Neural cell (in vitro differentiated cells): ENCODE measurements at regions not wholly inside any gene's neighbourhood (a gene's known extent, or its start where the extent isn't known, plus 50 kb on each side); places are given as distances from the start of the nearest gene placed in this dataset.

Experiments used
- H2AFZ ChIP-seq: fragments of 200-600, 300-800 bp; sonication (generic), shearing (Covaris generic); 2 replicates; pipeline ENCODE4 v1.6.0; 2014; ENCODE audit warnings: low read depth, mild to moderate bottlenecking, antibody characterized with exemption, low read length, moderate library complexity
- H3F3A ChIP-seq: fragments of 200-600 bp; shearing (Covaris generic); 2 replicates; pipeline ENCODE4 v1.6.1; 2016; ENCODE audit warnings: mild to moderate bottlenecking, moderate library complexity, mixed read lengths, antibody characterized with exemption, low read length; ENCODE audit not compliant: insufficient read depth, poor library complexity, severe bottlenecking
- H3K27ac ChIP-seq: fragments of 200-600, 300-800 bp; sonication (generic), shearing (Covaris generic); 2 replicates; pipeline ENCODE4 v1.5.1; 2014; ENCODE audit warnings: mild to moderate bottlenecking, low read length, moderate library complexity
- H3K27me3 ChIP-seq: fragments of 300-800, 200-600 bp; sonication (generic), shearing (Covaris generic); 2 replicates; pipeline ENCODE4 v1.6.0; 2014; ENCODE audit warnings: mild to moderate bottlenecking, low read depth, low read length, moderate library complexity; ENCODE audit not compliant: insufficient read depth
- H3K36me3 ChIP-seq: fragments of 300-800, 200-600 bp; sonication (generic), shearing (Covaris generic); 2 replicates; pipeline ENCODE4 v1.5.1; 2014; ENCODE audit warnings: mild to moderate bottlenecking, antibody characterized with exemption, low read length, moderate library complexity; ENCODE audit not compliant: insufficient read depth
- H3K4me2 ChIP-seq: fragments of 300-800, 200-600 bp; sonication (generic), shearing (Covaris generic); 2 replicates; pipeline ENCODE4 v1.6.0; 2014; ENCODE audit warnings: mild to moderate bottlenecking, low read length
- H3K4me3 ChIP-seq: fragments of 300-800, 200-600 bp; sonication (generic), shearing (Covaris generic); 2 replicates; pipeline ENCODE4 v1.5.1; 2014; ENCODE audit warnings: mild to moderate bottlenecking, low read length, moderate library complexity
- H3K79me2 ChIP-seq: fragments of 200-600 bp; shearing (Covaris generic); replicated peaks from 2 replicates; pipeline ENCODE4 v1.6.0; 2014; ENCODE audit warnings: mild to moderate bottlenecking, low read length, moderate library complexity; ENCODE audit not compliant: insufficient read depth
- H3K9ac ChIP-seq: fragments of 300-800, 200-600 bp; sonication (generic), shearing (Covaris generic); 2 replicates; pipeline ENCODE4 v1.6.1; 2016; ENCODE audit warnings: mild to moderate bottlenecking, low read length, mixed read lengths
- H3K9me2 ChIP-seq: fragments of 200-600 bp; shearing (Covaris generic); 2 replicates; pipeline ENCODE4 v1.6.1; 2016; ENCODE audit warnings: mild to moderate bottlenecking, low read length, mixed read lengths; ENCODE audit not compliant: insufficient read depth
- H3K9me3 ChIP-seq: fragments of 200-600, 300-800 bp; sonication (generic), shearing (Covaris generic); 2 replicates; pipeline ENCODE4 v1.6.1; 2016; ENCODE audit warnings: mild to moderate bottlenecking, mixed run types, low read length, moderate library complexity, mixed read lengths
- H4K20me1 ChIP-seq: fragments of 200-600 bp; shearing (Covaris generic); 2 replicates; pipeline ENCODE4 v1.6.1; 2016; ENCODE audit warnings: mild to moderate bottlenecking, mixed run types; ENCODE audit not compliant: insufficient read depth
- EP300 ChIP-seq: fragments of 450-650 bp; conservative IDR thresholded peaks from 2 replicates; pipeline ENCODE4 v1.6.1; 2014; ENCODE audit warnings: antibody characterized with exemption, mild to moderate bottlenecking, moderate library complexity; ENCODE audit not compliant: poor library complexity, severe bottlenecking
- EZH2 ChIP-seq: fragments of 200-600, 300-800 bp; shearing (Covaris generic), sonication (generic); IDR thresholded peaks from 2 replicates; pipeline ENCODE4 v1.6.1; 2014; ENCODE audit warnings: antibody characterized with exemption, low read length, borderline replicate concordance, mild to moderate bottlenecking; ENCODE audit not compliant: insufficient read depth, poor library complexity, severe bottlenecking
- MXI1 ChIP-seq: fragments of 450-650 bp; conservative IDR thresholded peaks from 2 replicates; pipeline ENCODE4 v1.6.1; 2014; ENCODE audit warnings: antibody characterized with exemption, mild to moderate bottlenecking; ENCODE audit not compliant: poor library complexity, severe bottlenecking
- POLR2AphosphoS5 ChIP-seq: IDR thresholded peaks from 2 replicates; pipeline ENCODE4 v1.6.1; 2012
- RAD21 ChIP-seq: fragments of 450-650 bp; conservative IDR thresholded peaks from 2 replicates; pipeline ENCODE4 v1.6.1; 2014; ENCODE audit warnings: antibody characterized with exemption, mild to moderate bottlenecking, moderate library complexity
- SMC3 ChIP-seq: fragments of 450-650 bp; conservative IDR thresholded peaks from 2 replicates; pipeline ENCODE4 v1.6.1; 2014; ENCODE audit warnings: antibody characterized with exemption, mild to moderate bottlenecking, moderate library complexity; ENCODE audit not compliant: poor library complexity
- TAF1 ChIP-seq: IDR thresholded peaks from 2 replicates; pipeline ENCODE4 v1.6.1; 2012; ENCODE audit warnings: low read depth
- TF ChIP-seq, protein P1 (sequence below): IDR thresholded peaks from 2 replicates; pipeline ENCODE4 v1.6.1; 2012; ENCODE audit warnings: borderline replicate concordance
- TF ChIP-seq, protein P2 (sequence below): fragments of 450-650 bp; IDR thresholded peaks from 2 replicates; pipeline ENCODE4 v1.5.1; 2014; ENCODE audit warnings: antibody characterized with exemption, mild to moderate bottlenecking, moderate library complexity; ENCODE audit not compliant: poor library complexity, severe bottlenecking

GRCh38 chr10:29921071-29921446 is 138.3 kb downstream of the JCAD start:
- Histone ChIP-seq H3K9me2 (no peaks in the 10 kb centered on the region), H3K36me3 (no peaks in the 10 kb centered on the region), H4K20me1 (no peaks in the 10 kb centered on the region), H3K4me2 (no peak overlapping the region), H3K79me2 (no peaks in the 10 kb centered on the region), H3K4me3 (no peak overlapping the region), H3K27me3 (no peaks in the 10 kb centered on the region), H3K9me3 (no peaks in the 10 kb centered on the region), H3K27ac (no peak overlapping the region), H3K9ac (no peak overlapping the region), H3F3A (no peaks in the 10 kb centered on the region), H2AFZ (no peak overlapping the region)
- TF ChIP-seq EP300 (no peak), EZH2 (no peak), RAD21 (no peak), SMC3 (no peak), TAF1 (no peak), MXI1 (no peak), POLR2AphosphoS5 (no peak)
- TF ChIP-seq, protein P1, sequence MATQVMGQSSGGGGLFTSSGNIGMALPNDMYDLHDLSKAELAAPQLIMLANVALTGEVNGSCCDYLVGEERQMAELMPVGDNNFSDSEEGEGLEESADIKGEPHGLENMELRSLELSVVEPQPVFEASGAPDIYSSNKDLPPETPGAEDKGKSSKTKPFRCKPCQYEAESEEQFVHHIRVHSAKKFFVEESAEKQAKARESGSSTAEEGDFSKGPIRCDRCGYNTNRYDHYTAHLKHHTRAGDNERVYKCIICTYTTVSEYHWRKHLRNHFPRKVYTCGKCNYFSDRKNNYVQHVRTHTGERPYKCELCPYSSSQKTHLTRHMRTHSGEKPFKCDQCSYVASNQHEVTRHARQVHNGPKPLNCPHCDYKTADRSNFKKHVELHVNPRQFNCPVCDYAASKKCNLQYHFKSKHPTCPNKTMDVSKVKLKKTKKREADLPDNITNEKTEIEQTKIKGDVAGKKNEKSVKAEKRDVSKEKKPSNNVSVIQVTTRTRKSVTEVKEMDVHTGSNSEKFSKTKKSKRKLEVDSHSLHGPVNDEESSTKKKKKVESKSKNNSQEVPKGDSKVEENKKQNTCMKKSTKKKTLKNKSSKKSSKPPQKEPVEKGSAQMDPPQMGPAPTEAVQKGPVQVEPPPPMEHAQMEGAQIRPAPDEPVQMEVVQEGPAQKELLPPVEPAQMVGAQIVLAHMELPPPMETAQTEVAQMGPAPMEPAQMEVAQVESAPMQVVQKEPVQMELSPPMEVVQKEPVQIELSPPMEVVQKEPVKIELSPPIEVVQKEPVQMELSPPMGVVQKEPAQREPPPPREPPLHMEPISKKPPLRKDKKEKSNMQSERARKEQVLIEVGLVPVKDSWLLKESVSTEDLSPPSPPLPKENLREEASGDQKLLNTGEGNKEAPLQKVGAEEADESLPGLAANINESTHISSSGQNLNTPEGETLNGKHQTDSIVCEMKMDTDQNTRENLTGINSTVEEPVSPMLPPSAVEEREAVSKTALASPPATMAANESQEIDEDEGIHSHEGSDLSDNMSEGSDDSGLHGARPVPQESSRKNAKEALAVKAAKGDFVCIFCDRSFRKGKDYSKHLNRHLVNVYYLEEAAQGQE, result no peak
- TF ChIP-seq, protein P2, sequence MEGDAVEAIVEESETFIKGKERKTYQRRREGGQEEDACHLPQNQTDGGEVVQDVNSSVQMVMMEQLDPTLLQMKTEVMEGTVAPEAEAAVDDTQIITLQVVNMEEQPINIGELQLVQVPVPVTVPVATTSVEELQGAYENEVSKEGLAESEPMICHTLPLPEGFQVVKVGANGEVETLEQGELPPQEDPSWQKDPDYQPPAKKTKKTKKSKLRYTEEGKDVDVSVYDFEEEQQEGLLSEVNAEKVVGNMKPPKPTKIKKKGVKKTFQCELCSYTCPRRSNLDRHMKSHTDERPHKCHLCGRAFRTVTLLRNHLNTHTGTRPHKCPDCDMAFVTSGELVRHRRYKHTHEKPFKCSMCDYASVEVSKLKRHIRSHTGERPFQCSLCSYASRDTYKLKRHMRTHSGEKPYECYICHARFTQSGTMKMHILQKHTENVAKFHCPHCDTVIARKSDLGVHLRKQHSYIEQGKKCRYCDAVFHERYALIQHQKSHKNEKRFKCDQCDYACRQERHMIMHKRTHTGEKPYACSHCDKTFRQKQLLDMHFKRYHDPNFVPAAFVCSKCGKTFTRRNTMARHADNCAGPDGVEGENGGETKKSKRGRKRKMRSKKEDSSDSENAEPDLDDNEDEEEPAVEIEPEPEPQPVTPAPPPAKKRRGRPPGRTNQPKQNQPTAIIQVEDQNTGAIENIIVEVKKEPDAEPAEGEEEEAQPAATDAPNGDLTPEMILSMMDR, result no peak

DNA sequence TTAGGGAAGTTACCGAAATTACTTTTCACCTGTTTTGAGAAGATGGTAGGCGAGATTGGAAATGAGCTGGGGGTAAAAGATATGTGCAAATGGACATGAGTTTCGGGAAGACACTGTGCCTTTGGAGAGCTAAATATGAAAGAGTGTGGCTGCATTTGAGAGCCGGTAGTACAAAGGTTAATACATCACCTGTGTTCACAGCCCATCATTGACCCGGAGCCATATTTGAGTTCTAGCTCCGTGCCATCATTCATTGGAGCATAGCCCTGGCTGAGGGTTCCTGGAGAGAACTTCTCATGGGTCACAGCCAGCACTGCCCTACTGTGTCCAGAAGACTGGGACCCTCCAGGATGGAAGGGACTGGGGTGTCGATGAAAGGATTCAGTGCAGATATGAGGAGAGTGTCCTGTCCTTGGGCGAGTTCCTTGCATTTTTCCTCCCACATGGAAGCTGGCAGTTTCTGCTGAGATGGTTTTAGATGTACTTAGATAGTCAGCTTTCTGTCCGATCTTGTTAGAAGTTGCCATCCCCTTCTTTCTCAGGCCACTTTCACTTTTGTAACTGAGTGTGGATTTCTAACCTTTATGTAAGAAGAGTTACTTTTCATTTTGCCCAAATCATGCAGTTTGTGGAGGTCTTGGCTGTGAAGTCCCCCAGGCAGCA is 138.8 kb downstream of the JCAD start:
- Histone ChIP-seq H3K4me3 (no peak overlapping the region), H3K27ac (no peak overlapping the region), H3K36me3 (no peaks in the 10 kb centered on the region), H3K79me2 (no peaks in the 10 kb centered on the region), H2AFZ (no peak overlapping the region), H4K20me1 (no peaks in the 10 kb centered on the region), H3K9ac (no peak overlapping the region), H3K4me2 (no peak overlapping the region), H3K9me3 (no peaks in the 10 kb centered on the region), H3K9me2 (no peaks in the 10 kb centered on the region), H3F3A (no peaks in the 10 kb centered on the region), H3K27me3 (no peaks in the 10 kb centered on the region)
- TF ChIP-seq, protein P2, result no peak
- TF ChIP-seq MXI1 (no peak), RAD21 (no peak), POLR2AphosphoS5 (no peak), SMC3 (no peak), EZH2 (no peak), EP300 (no peak), TAF1 (no peak)
- TF ChIP-seq, protein P1, result no peak
